Smooth muscle cell (in vitro differentiated cells): ENCODE measurements at regions not wholly inside any gene's neighbourhood (a gene's known extent, or its start where the extent isn't known, plus 50 kb on each side); places are given as distances from the start of the nearest gene placed in this dataset.

ENCODE experiments used
- DNase-seq: peaks from one replicate; lab custom pipeline; 2025; ENCODE audit not compliant: unreplicated experiment; lab: John Stamatoyannopoulos, UW
- H2AFZ ChIP-seq: fragments of 200-600 bp; sonication (generic); 2 replicates; pipeline ENCODE4 v1.6.0; 2016; ENCODE audit warnings: antibody characterized with exemption, low read depth, mild to moderate bottlenecking
- H3F3A ChIP-seq: fragments of 200-600 bp; sonication (generic); 2 replicates; pipeline ENCODE4 v1.6.0; 2017; ENCODE audit warnings: antibody characterized with exemption, low read depth
- H3K27ac ChIP-seq: fragments of 200-600 bp; sonication (generic); 2 replicates; pipeline ENCODE4 v1.5.1; 2016; ENCODE audit warnings: low read depth, mild to moderate bottlenecking
- H3K27me3 ChIP-seq: fragments of 200-600 bp; sonication (generic); 2 replicates; pipeline ENCODE4 v1.6.1; 2016; ENCODE audit warnings: low read depth, mild to moderate bottlenecking
- H3K36me3 ChIP-seq: fragments of 200-600 bp; sonication (generic); 2 replicates; pipeline ENCODE4 v1.5.1; 2016; ENCODE audit warnings: low read depth
- H3K4me1 ChIP-seq: fragments of 200-600 bp; sonication (generic); 2 replicates; pipeline ENCODE4 v1.5.1; 2016; ENCODE audit warnings: low read depth
- H3K4me2 ChIP-seq: fragments of 200-600 bp; sonication (generic); 2 replicates; pipeline ENCODE4 v1.6.0; 2016; ENCODE audit warnings: mild to moderate bottlenecking
- H3K4me3 ChIP-seq: fragments of 200-600 bp; sonication (generic); 2 replicates; pipeline ENCODE4 v1.5.1; 2016; ENCODE audit warnings: mild to moderate bottlenecking
- H3K79me2 ChIP-seq: fragments of 200-600 bp; sonication (generic); 2 replicates; pipeline ENCODE4 v1.6.0; 2016; ENCODE audit warnings: low read depth, mild to moderate bottlenecking
- H3K9ac ChIP-seq: fragments of 200-600 bp; sonication (generic); 2 replicates; pipeline ENCODE4 v1.6.0; 2016; ENCODE audit warnings: low read depth
- H3K9me3 ChIP-seq: fragments of 200-600 bp; sonication (generic); replicated peaks from 2 replicates; pipeline ENCODE4 v1.5.1; 2016; ENCODE audit warnings: low read depth
- H4K20me1 ChIP-seq: fragments of 200-600 bp; sonication (generic); 2 replicates; pipeline ENCODE4 v1.6.0; 2016; ENCODE audit warnings: low read depth
- CTCF ChIP-seq: fragments of 200-600 bp; sonication (generic); IDR thresholded peaks from 2 replicates; pipeline ENCODE4 v1.5.1; 2017; ENCODE audit warnings: borderline replicate concordance, mild to moderate bottlenecking, antibody characterized with exemption; ENCODE audit not compliant: insufficient read depth, poor library complexity, severe bottlenecking
- WGBS: methylation state at CpG from one replicate; pipeline ENCODE4 v1.1.7; 2016; ENCODE audit warnings: low lambda C conversion rate; 5-methylcytosine and 5-hydroxymethylcytosine counted together

GRCh38 chr1:112332176-112333150 is 63.6 kb upstream of the CTTNBP2NL start:
- 65% methylated on average over 9 of the region's 9 CpGs for WGBS
- Histone ChIP-seq H2AFZ (peak overlapping the region; percentile 11), H3F3A (no peaks in the 10 kb centered on the region), H3K4me1 (no peaks in the 10 kb centered on the region), H4K20me1 (no peaks in the 10 kb centered on the region), H3K79me2 (no peaks in the 10 kb centered on the region), H3K36me3 (no peaks in the 10 kb centered on the region), H3K4me3 (no peak overlapping the region), H3K27me3 (peaks cover under 1% of the 10 kb centered on the region), H3K4me2 (no peak overlapping the region), H3K9me3 (no peaks in the 10 kb centered on the region), H3K27ac (no peak overlapping the region), H3K9ac (no peak overlapping the region)
- TF ChIP-seq CTCF: no peak
- no peak for DNase-seq

GRCh38 chr1:112335351-112335750 is 60.7 kb upstream of the CTTNBP2NL start:
- TF ChIP-seq CTCF: no peak
- DNase-seq: no peak
- H3K9me3 ChIP-seq: no peaks in the 10 kb centered on the region
- no peaks in the 10 kb centered on the region for H3F3A ChIP-seq
- 37% methylated on average over 3 of the region's 3 CpGs for WGBS
- H3K27ac ChIP-seq: no peak overlapping the region
- H3K4me2 ChIP-seq: no peak overlapping the region
- H4K20me1 ChIP-seq: no peaks in the 10 kb centered on the region
- H3K36me3 ChIP-seq: no peaks in the 10 kb centered on the region
- no peak overlapping the region for H2AFZ ChIP-seq
- H3K79me2 ChIP-seq: no peaks in the 10 kb centered on the region
- no peaks in the 10 kb centered on the region for H3K27me3 ChIP-seq
- no peak overlapping the region for H3K4me3 ChIP-seq
- H3K9ac ChIP-seq: no peak overlapping the region
- no peaks in the 10 kb centered on the region for H3K4me1 ChIP-seq

GRCh38 chr1:112337028-112337531 is 58.9 kb upstream of the CTTNBP2NL start:
- H3F3A ChIP-seq: no peaks in the 10 kb centered on the region
- H3K9me3 ChIP-seq: no peaks in the 10 kb centered on the region
- no peaks in the 10 kb centered on the region for H3K79me2 ChIP-seq
- no peak overlapping the region for H3K27ac ChIP-seq
- H3K9ac ChIP-seq: no peak overlapping the region
- no peaks in the 10 kb centered on the region for H3K36me3 ChIP-seq
- no peaks in the 10 kb centered on the region for H3K4me1 ChIP-seq
- H3K4me3 ChIP-seq: no peak overlapping the region
- H3K27me3 ChIP-seq: no peaks in the 10 kb centered on the region
- H3K4me2 ChIP-seq: no peak overlapping the region
- TF ChIP-seq CTCF: peak; percentile 73
- no peaks in the 10 kb centered on the region for H4K20me1 ChIP-seq
- H2AFZ ChIP-seq: no peak overlapping the region
- 51% methylated on average over 13 of the region's 13 CpGs for WGBS
- no peak for DNase-seq
